OCI-LY1 (cell line): ENCODE measurements at regions not wholly inside any gene's neighbourhood (a gene's known extent, or its start where the extent isn't known, plus 50 kb on each side); places are given as distances from the start of the nearest gene placed in this dataset.
"Not testable (repeated sequence)": the region's sequence is repeated elsewhere in the genome, so short reads cannot be mapped to it uniquely, and the experiment has no call there.

Experiments used
- H2AFZ ChIP-seq: fragments of 200-600 bp; sonication (generic), shearing (Covaris generic); 2 replicates; pipeline ENCODE4 v1.6.0; 2014; ENCODE audit warnings: antibody characterized with exemption, mild to moderate bottlenecking, low read length
- H3F3A ChIP-seq: fragments of 200-600 bp; sonication (generic), shearing (Covaris generic); 2 replicates; pipeline ENCODE4 v1.6.0; 2014; ENCODE audit warnings: mild to moderate bottlenecking, antibody characterized with exemption, low read length, moderate library complexity; ENCODE audit not compliant: insufficient read depth
- H3K27ac ChIP-seq: fragments of 200-600 bp; sonication (generic); 2 replicates; pipeline ENCODE4 v1.5.1; 2014; ENCODE audit warnings: low read length, mixed run types, mild to moderate bottlenecking, low read depth; ENCODE audit not compliant: poor library complexity, severe bottlenecking
- H3K27me3 ChIP-seq: fragments of 200-600 bp; sonication (generic); 2 replicates; pipeline ENCODE4 v1.6.0; 2014; ENCODE audit warnings: antibody characterized with exemption, mild to moderate bottlenecking, low read length, moderate library complexity; ENCODE audit not compliant: insufficient read depth
- H3K36me3 ChIP-seq: fragments of 200-600 bp; sonication (generic); 2 replicates; pipeline ENCODE4 v1.6.1; 2014; ENCODE audit warnings: mild to moderate bottlenecking, antibody characterized with exemption, low read length, moderate library complexity, mixed read lengths; ENCODE audit not compliant: insufficient read depth
- H3K4me1 ChIP-seq: fragments of 200-600 bp; sonication (generic); 2 replicates; pipeline ENCODE4 v1.5.1; 2014; ENCODE audit warnings: mild to moderate bottlenecking, low read length, moderate library complexity; ENCODE audit not compliant: insufficient read depth, severe bottlenecking
- H3K4me2 ChIP-seq: fragments of 200-600 bp; sonication (generic), shearing (Covaris generic); 2 replicates; pipeline ENCODE4 v1.6.1; 2014; ENCODE audit warnings: low read length
- H3K4me3 ChIP-seq: fragments of 200-600 bp; sonication (generic); 2 replicates; pipeline ENCODE4 v1.5.1; 2014; ENCODE audit warnings: low read length, low read depth, mild to moderate bottlenecking, mixed read lengths; ENCODE audit not compliant: poor library complexity, severe bottlenecking
- H3K79me2 ChIP-seq: fragments of 200-600 bp; shearing (Covaris generic); 2 replicates; pipeline ENCODE4 v1.6.1; 2016; ENCODE audit warnings: mixed run types, low read length, mixed read lengths; ENCODE audit not compliant: insufficient read depth
- H3K9ac ChIP-seq: fragments of 200-600 bp; sonication (generic), shearing (Covaris generic); 2 replicates; pipeline ENCODE4 v1.6.1; 2014; ENCODE audit warnings: mild to moderate bottlenecking, low read length, mixed read lengths
- H3K9me2 ChIP-seq: fragments of 200-600 bp; sonication (generic), shearing (Covaris generic); 2 replicates; pipeline ENCODE4 v1.6.1; 2014; ENCODE audit warnings: low read depth, mild to moderate bottlenecking, low read length, mixed read lengths
- H3K9me3 ChIP-seq: fragments of 200-600 bp; shearing (Covaris generic); 2 replicates; pipeline ENCODE4 v1.6.1; 2014; ENCODE audit warnings: low read length, mixed read lengths
- H4K20me1 ChIP-seq: fragments of 200-600 bp; sonication (generic), shearing (Covaris generic); 2 replicates; pipeline ENCODE4 v1.6.0; 2016; ENCODE audit warnings: mild to moderate bottlenecking, low read length; ENCODE audit not compliant: insufficient read depth
- EZH2 ChIP-seq: fragments of 200-600 bp; sonication (generic), shearing (Covaris generic); IDR thresholded peaks from 2 replicates; pipeline ENCODE4 v1.8.0; 2017; ENCODE audit warnings: borderline replicate concordance, mixed run types, mild to moderate bottlenecking, antibody characterized with exemption, low read length, moderate library complexity, mixed read lengths
- TF ChIP-seq, protein P1 (sequence below): fragments of 200-600 bp; sonication (generic), shearing (Covaris generic); IDR thresholded peaks from 2 replicates; pipeline ENCODE4 v1.5.1; 2017; ENCODE audit warnings: mild to moderate bottlenecking, antibody characterized with exemption, low read length, moderate library complexity, mixed read lengths

- no peak overlapping the region for H3K9ac ChIP-seq
- H3K9me3 ChIP-seq: no peaks in the 10 kb centered on the region
- no peak overlapping the region for H3K27ac ChIP-seq
- no peak overlapping the region for H3K4me3 ChIP-seq
- TF ChIP-seq, protein P1, sequence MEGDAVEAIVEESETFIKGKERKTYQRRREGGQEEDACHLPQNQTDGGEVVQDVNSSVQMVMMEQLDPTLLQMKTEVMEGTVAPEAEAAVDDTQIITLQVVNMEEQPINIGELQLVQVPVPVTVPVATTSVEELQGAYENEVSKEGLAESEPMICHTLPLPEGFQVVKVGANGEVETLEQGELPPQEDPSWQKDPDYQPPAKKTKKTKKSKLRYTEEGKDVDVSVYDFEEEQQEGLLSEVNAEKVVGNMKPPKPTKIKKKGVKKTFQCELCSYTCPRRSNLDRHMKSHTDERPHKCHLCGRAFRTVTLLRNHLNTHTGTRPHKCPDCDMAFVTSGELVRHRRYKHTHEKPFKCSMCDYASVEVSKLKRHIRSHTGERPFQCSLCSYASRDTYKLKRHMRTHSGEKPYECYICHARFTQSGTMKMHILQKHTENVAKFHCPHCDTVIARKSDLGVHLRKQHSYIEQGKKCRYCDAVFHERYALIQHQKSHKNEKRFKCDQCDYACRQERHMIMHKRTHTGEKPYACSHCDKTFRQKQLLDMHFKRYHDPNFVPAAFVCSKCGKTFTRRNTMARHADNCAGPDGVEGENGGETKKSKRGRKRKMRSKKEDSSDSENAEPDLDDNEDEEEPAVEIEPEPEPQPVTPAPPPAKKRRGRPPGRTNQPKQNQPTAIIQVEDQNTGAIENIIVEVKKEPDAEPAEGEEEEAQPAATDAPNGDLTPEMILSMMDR: no peak
- TF ChIP-seq EZH2: no peak
- no peaks in the 10 kb centered on the region for H4K20me1 ChIP-seq
- no peaks in the 10 kb centered on the region for H3F3A ChIP-seq
- H3K4me1 ChIP-seq: no peaks in the 10 kb centered on the region
- no peaks in the 10 kb centered on the region for H3K9me2 ChIP-seq
- no peaks in the 10 kb centered on the region for H3K36me3 ChIP-seq
- H3K79me2 ChIP-seq: no peaks in the 10 kb centered on the region
- no peaks in the 10 kb centered on the region for H3K27me3 ChIP-seq
- H3K4me2 ChIP-seq: no peak overlapping the region
- no peak overlapping the region for H2AFZ ChIP-seq
These were observed 698.1 kb upstream of the SETBP1 start for GRCh38 chr18:43982582-43982981.

DNA sequence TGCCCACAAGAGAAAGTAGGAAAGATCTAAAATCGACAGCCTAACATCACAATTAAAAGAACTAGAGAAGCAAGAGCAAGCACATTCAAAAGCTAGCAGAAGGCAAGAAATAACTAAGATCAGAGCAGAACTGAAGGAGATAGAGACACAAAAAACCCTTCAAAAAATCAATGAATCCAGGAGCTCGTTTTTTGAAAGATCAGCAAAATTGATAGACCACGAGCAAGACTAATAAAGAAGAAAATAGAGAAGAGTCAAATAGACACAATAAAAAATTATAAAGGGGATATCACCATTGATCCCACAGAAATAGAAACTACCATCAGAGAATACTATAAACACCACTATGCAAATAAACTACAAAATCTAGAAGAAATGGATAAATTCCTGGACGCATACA lies 693.6 kb upstream of the SETBP1 start:
- H3K9ac ChIP-seq, H3K9me3 ChIP-seq, H3K9me2 ChIP-seq, H3F3A ChIP-seq, H3K27ac ChIP-seq, H3K79me2 ChIP-seq, H3K36me3 ChIP-seq, H3K4me2 ChIP-seq, H3K4me1 ChIP-seq, H3K4me3 ChIP-seq, H3K27me3 ChIP-seq, H2AFZ ChIP-seq, H4K20me1 ChIP-seq: not testable (repeated sequence)

DNA sequence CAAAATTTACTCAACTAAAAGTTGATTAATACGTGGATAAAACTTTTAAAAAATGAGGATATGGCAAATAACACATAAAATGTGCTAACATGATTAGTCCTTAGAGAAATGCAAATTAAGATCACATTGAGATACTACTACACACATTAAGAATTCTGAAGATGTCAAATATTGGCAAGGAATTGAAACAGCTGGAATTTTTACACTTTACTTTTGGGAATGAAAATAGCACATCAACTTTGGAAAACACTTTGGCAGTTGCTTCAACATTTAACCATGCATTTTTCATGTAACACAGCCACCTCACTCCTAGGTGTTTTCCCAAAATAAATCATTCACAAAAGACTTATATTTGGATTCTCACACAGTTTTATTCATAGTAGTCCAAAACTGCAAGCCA lies 687.9 kb upstream of the SETBP1 start:
- Histone ChIP-seq H3K4me3 (no peak overlapping the region), H3K9me2 (no peaks in the 10 kb centered on the region), H3K9me3 (no peaks in the 10 kb centered on the region), H4K20me1 (no peaks in the 10 kb centered on the region), H3K27me3 (no peaks in the 10 kb centered on the region), H3F3A (no peaks in the 10 kb centered on the region), H3K4me1 (no peaks in the 10 kb centered on the region), H2AFZ (no peak overlapping the region), H3K79me2 (no peaks in the 10 kb centered on the region), H3K9ac (no peak overlapping the region), H3K36me3 (no peaks in the 10 kb centered on the region), H3K27ac (no peak overlapping the region), H3K4me2 (no peak overlapping the region)
- TF ChIP-seq EZH2: no peak
- TF ChIP-seq, protein P1: no peak

GRCh38 chr18:43994381-43994780 lies 686.3 kb upstream of the SETBP1 start:
- Histone ChIP-seq H3F3A (no peaks in the 10 kb centered on the region), H3K27ac (no peak overlapping the region), H4K20me1 (no peaks in the 10 kb centered on the region), H3K4me1 (no peaks in the 10 kb centered on the region), H3K4me3 (no peak overlapping the region), H3K9me2 (no peaks in the 10 kb centered on the region), H3K9me3 (no peaks in the 10 kb centered on the region), H3K27me3 (no peaks in the 10 kb centered on the region), H2AFZ (no peak overlapping the region), H3K4me2 (no peak overlapping the region), H3K9ac (no peak overlapping the region), H3K79me2 (no peaks in the 10 kb centered on the region), H3K36me3 (no peaks in the 10 kb centered on the region)
- TF ChIP-seq, protein P1: no peak
- TF ChIP-seq EZH2: no peak
